ENCODE measurements at regions not wholly inside any gene's neighbourhood (a gene's known extent, or its start where the extent isn't known, plus 50 kb on each side); places are given as distances from the start of the nearest gene placed in this dataset.

DNA sequence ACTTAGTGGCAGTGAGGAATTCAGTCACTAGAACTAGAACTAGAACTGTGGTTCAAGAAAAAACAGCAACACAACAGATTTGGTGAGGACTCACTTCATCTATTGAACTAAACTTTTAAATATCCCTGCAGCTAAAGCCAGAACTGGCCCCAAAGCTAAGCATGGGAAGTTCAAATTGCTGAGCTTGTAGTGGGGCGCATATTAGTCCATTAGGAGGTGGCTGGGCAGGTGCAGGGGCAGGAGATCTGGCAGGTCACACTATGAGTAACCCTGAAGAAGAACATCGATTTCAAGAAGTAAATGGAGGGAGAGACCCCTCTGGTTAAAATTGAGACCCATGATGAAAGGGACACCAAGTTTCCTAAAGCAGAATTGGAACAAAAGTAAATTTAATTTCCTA lies 73.8 kb upstream of the UBAC2 start:
- H3K4me3 ChIP-seq (ENCODE audit: low read depth, low read length) = no peak overlapping the region
- TF ChIP-seq, protein P1, sequence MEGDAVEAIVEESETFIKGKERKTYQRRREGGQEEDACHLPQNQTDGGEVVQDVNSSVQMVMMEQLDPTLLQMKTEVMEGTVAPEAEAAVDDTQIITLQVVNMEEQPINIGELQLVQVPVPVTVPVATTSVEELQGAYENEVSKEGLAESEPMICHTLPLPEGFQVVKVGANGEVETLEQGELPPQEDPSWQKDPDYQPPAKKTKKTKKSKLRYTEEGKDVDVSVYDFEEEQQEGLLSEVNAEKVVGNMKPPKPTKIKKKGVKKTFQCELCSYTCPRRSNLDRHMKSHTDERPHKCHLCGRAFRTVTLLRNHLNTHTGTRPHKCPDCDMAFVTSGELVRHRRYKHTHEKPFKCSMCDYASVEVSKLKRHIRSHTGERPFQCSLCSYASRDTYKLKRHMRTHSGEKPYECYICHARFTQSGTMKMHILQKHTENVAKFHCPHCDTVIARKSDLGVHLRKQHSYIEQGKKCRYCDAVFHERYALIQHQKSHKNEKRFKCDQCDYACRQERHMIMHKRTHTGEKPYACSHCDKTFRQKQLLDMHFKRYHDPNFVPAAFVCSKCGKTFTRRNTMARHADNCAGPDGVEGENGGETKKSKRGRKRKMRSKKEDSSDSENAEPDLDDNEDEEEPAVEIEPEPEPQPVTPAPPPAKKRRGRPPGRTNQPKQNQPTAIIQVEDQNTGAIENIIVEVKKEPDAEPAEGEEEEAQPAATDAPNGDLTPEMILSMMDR (IDR thresholded peaks at IDR 0.05; ENCODE audit: insufficient read depth, low read length, missing control alignments) = no peak
- POLR2A ChIA-PET = no interaction called here
- no peak for DNase-seq (ENCODE audit: low read depth, low spot score)
- CTCF ChIA-PET = no interaction called here

DNA sequence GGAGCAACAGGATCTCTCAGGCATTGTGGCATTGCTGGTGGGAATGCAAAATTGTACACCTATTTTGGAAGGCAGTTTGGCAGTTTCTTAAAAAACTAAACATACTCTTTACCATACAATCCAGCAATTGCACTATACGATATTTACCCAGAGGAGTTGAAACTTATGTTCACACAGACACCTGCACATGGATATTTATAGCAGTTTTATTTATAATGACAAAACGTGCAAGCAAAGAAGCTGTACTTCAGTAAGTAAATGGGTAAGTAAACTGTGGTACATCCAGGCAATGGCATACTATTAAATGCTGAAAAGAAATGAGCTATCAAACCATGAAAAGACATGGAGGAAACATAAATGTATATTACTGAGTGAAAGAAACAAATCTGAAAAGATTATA lies 71.6 kb upstream of the UBAC2 start:
- ChIA-PET CTCF (interaction anchor here (0.7 kb wide), 1 partner anchor 40 kb away, joined by 3 read pairs; no protein-coding TSS in a partner anchor), POLR2A (no interaction called here)
- H3K4me3 ChIP-seq (ENCODE audit: low read depth, low read length) = no peak overlapping the region
- DNase-seq (ENCODE audit: low read depth, low spot score) = no peak
- TF ChIP-seq, protein P1 (IDR thresholded peaks at IDR 0.05; ENCODE audit: insufficient read depth, low read length, missing control alignments) = no peak

DNA sequence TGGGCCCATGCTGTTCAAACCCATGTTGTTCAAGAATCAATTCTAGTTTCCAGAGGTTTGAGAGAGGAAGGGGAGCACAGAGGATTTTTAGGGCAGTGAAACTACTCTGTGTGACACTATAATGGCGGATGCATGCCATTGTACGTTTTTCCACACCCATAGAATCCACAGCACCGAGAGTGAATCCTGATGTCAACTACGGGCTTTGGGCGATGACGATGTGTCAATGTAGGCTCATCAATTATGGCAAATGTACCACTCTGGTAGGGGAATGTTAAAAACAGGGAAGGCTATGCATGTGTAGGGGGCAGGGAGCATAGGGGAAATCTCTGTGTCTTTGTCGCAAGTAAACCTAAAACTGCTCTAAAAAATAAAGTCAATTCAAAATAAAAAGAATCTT lies 70.7 kb upstream of the UBAC2 start:
- DNase-seq (ENCODE audit: low read depth, low spot score) = no peak
- TF ChIP-seq, protein P1 (IDR thresholded peaks at IDR 0.05; ENCODE audit: insufficient read depth, low read length, missing control alignments) = no peak
- ChIA-PET CTCF (no interaction called here), POLR2A (no interaction called here)
- no peak overlapping the region for H3K4me3 ChIP-seq (ENCODE audit: low read depth, low read length)

DNA sequence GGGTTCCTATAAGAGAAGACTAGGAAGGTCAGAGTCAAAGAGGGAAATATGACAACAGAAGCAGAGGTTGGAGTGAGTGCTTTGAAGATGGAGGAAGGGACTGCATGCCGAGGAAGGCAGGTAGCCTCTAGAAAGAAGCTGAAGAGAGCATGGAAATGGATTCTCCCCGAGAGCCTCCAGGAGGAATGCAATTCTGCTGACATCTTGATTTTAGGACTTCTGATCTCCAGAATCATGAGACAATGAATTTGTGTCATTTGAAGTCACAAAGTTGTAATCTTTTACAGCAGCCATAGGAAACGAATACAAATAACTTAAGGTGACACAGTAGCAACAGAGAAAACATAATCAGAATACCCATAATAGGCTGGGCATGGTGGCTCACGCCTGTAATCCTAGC lies 69.2 kb upstream of the UBAC2 start:
- TF ChIP-seq, protein P1 (IDR thresholded peaks at IDR 0.05; ENCODE audit: insufficient read depth, low read length, missing control alignments) = no peak
- POLR2A ChIA-PET = no interaction called here
- no peak overlapping the region for H3K4me3 ChIP-seq (ENCODE audit: low read depth, low read length)
- CTCF ChIA-PET = interaction anchor here (1.0 kb wide), 1 partner anchor 41 kb away, joined by 3 read pairs; no protein-coding TSS in a partner anchor
- DNase-seq (ENCODE audit: low read depth, low spot score) = no peak

DNA sequence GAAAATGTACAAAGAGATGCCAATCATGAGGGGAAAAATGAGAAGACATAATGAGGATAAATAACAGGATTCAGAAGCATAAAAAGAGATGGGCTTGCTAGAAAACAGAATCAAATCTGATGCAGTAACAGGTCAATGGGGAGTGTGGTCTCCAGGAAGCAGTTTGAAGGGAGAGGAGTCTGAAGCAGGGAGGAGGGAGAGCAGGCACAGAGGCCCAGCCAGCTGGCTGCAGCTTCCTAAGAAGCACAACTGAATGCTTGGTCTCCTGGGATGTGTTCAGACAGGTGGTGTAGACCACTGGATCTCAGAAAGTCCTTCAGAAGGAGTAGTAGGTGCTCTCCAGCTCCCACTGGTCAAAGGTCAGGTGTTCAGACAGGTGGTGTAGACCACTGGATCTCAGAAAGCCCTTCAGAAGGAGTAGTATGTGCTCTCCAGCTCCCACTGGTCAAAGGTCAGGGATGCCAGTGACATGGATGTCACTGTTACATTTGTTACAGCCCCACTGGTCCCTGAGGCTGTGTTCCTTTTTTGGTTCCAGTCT lies 68.3 kb upstream of the UBAC2 start:
- no peak for DNase-seq (ENCODE audit: low read depth, low spot score)
- POLR2A ChIA-PET = no interaction called here
- no peak overlapping the region for H3K4me3 ChIP-seq (ENCODE audit: low read depth, low read length)
- TF ChIP-seq, protein P1 (IDR thresholded peaks at IDR 0.05; ENCODE audit: insufficient read depth, low read length, missing control alignments) = no peak
- CTCF ChIA-PET = interaction anchor here (1.0 to 1.1 kb wide), 2 partner anchors 40 to 98 kb away, joined by 3 read pairs; no protein-coding TSS in a partner anchor

DNA sequence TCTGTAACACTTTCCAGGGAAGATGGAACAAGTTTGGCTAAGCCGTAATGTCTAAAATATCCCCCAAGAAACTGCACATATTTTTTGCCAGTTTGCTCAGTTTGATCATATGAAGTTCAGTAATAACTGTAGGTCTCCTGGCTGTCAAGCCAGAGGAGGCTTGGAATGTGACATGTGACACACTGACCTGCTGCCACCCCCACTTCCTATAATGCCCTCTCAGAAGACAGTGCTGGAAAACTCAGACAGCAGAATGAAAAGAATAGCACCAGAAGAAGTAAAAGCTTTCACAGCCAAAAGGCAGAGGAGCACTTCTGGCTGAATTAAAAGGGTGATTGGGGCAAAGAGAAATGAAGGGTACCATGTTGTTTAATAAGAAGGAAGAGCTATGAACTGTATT lies 67.4 kb upstream of the UBAC2 start:
- no peak overlapping the region for H3K4me3 ChIP-seq (ENCODE audit: low read depth, low read length)
- TF ChIP-seq, protein P1 (IDR thresholded peaks at IDR 0.05; ENCODE audit: insufficient read depth, low read length, missing control alignments) = no peak
- CTCF ChIA-PET = interaction anchor here (0.8 to 1.3 kb wide), 2 partner anchors 9 to 133 kb away, joined by 3 to 4 read pairs; no protein-coding TSS in a partner anchor
- POLR2A ChIA-PET = no interaction called here
- DNase-seq (ENCODE audit: low read depth, low spot score) = no peak
